Right lobe of liver (tissue), 6 donors: ENCODE measurements at regions not wholly inside any gene's neighbourhood (a gene's known extent, or its start where the extent isn't known, plus 50 kb on each side); places are given as distances from the start of the nearest gene placed in this dataset.

Source experiments
- ATAC-seq, 4 donors: fragments of 200-7000 bp; cut with Tn5 transposase; one replicate each; pipeline ENCODE4 v1.9.1; 2020; ENCODE audit warnings: mild to moderate bottlenecking in 4 of 4, moderate library complexity in 4 of 4
- DNase-seq, 3 donors: peaks; one replicate each; pipeline ENCODE4 v3.0.0-alpha.2; 2020
- H3K27ac ChIP-seq, 3 donors: fragments of 200-600 bp; one replicate each; pipeline ENCODE4 v1.8.0; 2022
- H3K27me3 ChIP-seq, 2 donors: fragments of 200-600 bp; one replicate each; pipeline ENCODE4 v1.8.0; 2022
- H3K36me3 ChIP-seq, 4 donors: fragments of 200-600 bp; sonication (generic) in 1 of 4; one replicate each; pipeline versions ENCODE4 v1.5.1 to v1.8.0; 2017 to 2022; ENCODE audit warnings: control low read depth in 1 of 4
- H3K4me1 ChIP-seq, 4 donors: fragments of 200-600 bp; sonication (generic) in 1 of 4; one replicate each; pipeline versions ENCODE4 v1.5.1 to v1.8.0; 2017 to 2022; ENCODE audit warnings: control low read depth in 1 of 4
- H3K4me3 ChIP-seq, 3 donors: fragments of 200-600 bp; one replicate each; pipeline ENCODE4 v1.8.0; 2022
- H3K9me3 ChIP-seq, 4 donors: fragments of 200-600 bp; sonication (generic) in 1 of 4; one replicate each; pipeline versions ENCODE4 v1.5.1 to v1.8.0; 2017 to 2022; ENCODE audit warnings: control low read depth in 1 of 4
- POLR2A ChIP-seq: fragments of 450-650 bp; IDR thresholded peaks from one replicate; pipeline ENCODE4 v1.6.1; 2017; ENCODE audit warnings: antibody characterized with exemption, mild to moderate bottlenecking
- WGBS: methylation state at CpG from one replicate; pipeline ENCODE4 v1.1.6; 2018; ENCODE audit warnings: low coverage, low lambda C conversion rate; ENCODE audit not compliant: insufficient coverage; ENCODE audit errors: missing lambda C conversion rate; 5-methylcytosine and 5-hydroxymethylcytosine counted together
- intact Hi-C, 2 donors: fragments of 100-400 bp; cut with DNase I; formaldehyde crosslinking; loops; one replicate each; pipeline versions ENCODE4 v1.11.2 to v1.14.1; 2022
- TF ChIP-seq, protein P1 (sequence below), 4 donors: fragments of 200-600 bp in 3 of 4; fragments of 450-650 bp in 1 of 4; IDR thresholded peaks; one replicate each; pipeline versions ENCODE4 v1.5.1 to v1.8.0; 2016 to 2022; ENCODE audit warnings: antibody characterized with exemption in 4 of 4, mild to moderate bottlenecking in 2 of 4
- donor health status: DM: no; HTN: yes; CAD: no.
- donor health status: DM: no; HTN: no; CAD: no.
- donor health status: DM: no; HTN: no; CAD: no.
- donor health status: DM: no; HTN: yes; CAD: no.
- donor health status: DM: no; HTN: yes; CAD: no.

DNA sequence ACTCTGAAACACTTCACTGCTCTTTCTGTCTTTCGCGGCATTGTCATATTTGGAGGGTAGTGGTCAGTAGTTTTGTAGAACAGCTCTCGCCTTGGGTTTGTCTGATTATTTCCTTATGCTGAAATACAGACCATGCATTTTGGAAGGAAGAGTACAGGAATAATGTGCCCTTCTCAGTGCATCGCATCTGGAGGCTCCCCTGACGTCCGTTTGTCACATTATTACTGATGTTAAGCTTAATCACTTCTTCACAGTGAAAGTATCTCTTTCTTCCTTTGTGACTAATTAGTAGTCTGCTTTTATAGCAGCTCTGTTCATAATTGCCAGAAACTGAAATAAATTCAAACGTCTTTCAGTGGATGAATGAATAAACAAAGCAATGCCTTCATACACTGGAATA lies 85.7 kb upstream of the CXADR start:
- Histone ChIP-seq H3K27me3 (no peaks in the 10 kb centered on the region), H3K9me3 (no peaks in the 10 kb centered on the region), H3K27ac (no peak overlapping the region), H3K36me3 (no peaks in the 10 kb centered on the region), H3K4me3 (no peak overlapping the region), H3K4me1 (no peaks in the 10 kb centered on the region)
- ATAC-seq (no peak), DNase-seq (no peak)
- 74% methylated on average over 7 of the region's 7 CpGs for WGBS
- intact Hi-C loops: no loop called here
- TF ChIP-seq POLR2A: no peak
- TF ChIP-seq, protein P1, sequence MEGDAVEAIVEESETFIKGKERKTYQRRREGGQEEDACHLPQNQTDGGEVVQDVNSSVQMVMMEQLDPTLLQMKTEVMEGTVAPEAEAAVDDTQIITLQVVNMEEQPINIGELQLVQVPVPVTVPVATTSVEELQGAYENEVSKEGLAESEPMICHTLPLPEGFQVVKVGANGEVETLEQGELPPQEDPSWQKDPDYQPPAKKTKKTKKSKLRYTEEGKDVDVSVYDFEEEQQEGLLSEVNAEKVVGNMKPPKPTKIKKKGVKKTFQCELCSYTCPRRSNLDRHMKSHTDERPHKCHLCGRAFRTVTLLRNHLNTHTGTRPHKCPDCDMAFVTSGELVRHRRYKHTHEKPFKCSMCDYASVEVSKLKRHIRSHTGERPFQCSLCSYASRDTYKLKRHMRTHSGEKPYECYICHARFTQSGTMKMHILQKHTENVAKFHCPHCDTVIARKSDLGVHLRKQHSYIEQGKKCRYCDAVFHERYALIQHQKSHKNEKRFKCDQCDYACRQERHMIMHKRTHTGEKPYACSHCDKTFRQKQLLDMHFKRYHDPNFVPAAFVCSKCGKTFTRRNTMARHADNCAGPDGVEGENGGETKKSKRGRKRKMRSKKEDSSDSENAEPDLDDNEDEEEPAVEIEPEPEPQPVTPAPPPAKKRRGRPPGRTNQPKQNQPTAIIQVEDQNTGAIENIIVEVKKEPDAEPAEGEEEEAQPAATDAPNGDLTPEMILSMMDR (IDR thresholded peaks at IDR 0.05): no peak

DNA sequence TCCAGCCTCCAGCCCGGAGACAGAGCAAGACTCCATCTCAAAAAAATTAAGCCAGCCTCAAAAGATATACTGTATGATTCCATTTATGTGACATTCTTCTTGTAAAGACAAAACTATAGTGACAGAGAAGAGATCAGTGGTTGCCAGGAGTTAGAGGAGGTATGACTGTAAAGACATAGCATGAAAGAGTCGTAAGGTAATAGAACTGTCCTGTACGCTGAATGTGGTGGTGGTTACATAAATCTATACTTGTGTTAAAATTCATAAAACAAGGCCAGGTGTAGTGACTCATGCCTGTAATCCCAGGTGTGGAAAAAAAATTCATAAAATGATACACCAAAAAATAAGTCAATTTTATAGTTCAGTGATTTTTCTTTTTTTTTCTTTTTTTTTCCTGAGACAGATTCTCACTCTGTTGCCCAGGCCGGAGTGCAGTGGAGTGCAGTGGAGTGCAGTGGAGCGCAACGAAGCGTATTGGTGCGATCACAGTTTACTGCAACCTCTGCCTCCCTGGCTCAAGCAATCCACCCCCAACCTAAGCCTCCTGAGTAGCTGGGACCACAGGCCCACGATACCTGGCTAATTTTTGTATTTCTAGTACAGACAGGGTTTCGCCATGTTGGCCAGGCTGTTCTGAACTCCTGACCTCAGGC lies 84.9 kb upstream of the CXADR start:
- no peaks in the 10 kb centered on the region for H3K9me3 ChIP-seq
- TF ChIP-seq, protein P1 (IDR thresholded peaks at IDR 0.05): no peak
- no peak for TF ChIP-seq POLR2A
- H3K4me1 ChIP-seq: no peaks in the 10 kb centered on the region
- 77% methylated on average over 9 of the region's 10 CpGs for WGBS
- ATAC-seq: no peak
- intact Hi-C loops: no loop called here
- no peaks in the 10 kb centered on the region for H3K36me3 ChIP-seq
- H3K27ac ChIP-seq: no peak overlapping the region
- DNase-seq: no peak
- no peaks in the 10 kb centered on the region for H3K27me3 ChIP-seq
- H3K4me3 ChIP-seq: no peak overlapping the region

DNA sequence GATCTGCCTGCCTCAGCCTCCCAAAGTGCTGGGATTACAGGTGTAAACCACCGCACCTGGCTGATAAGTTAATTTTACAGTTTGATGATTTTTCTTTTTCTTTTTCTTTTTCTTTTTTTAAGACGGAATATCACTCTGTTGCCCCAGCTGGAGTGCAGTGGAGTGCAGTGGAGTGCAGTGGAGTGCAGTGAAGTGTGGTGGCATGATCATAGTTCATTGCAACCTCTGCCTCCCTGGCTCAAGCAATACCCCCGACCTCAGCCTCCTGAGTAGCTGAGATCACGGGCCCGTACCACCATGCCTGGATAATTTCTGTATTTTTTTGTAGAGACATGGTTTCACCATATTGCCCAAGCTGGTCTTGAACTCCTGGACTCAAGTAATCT lies 84.4 kb upstream of the CXADR start:
- H3K4me3 ChIP-seq: no peak overlapping the region
- no peak overlapping the region for H3K27ac ChIP-seq
- no peak for ATAC-seq
- TF ChIP-seq, protein P1 (IDR thresholded peaks at IDR 0.05): no peak
- TF ChIP-seq POLR2A: no peak
- no peak for DNase-seq
- H3K36me3 ChIP-seq: no peaks in the 10 kb centered on the region
- no peaks in the 10 kb centered on the region for H3K4me1 ChIP-seq
- H3K27me3 ChIP-seq: no peaks in the 10 kb centered on the region
- 87% methylated on average over 5 of the region's 5 CpGs for WGBS
- H3K9me3 ChIP-seq: no peaks in the 10 kb centered on the region
- intact Hi-C loops: no loop called here

DNA sequence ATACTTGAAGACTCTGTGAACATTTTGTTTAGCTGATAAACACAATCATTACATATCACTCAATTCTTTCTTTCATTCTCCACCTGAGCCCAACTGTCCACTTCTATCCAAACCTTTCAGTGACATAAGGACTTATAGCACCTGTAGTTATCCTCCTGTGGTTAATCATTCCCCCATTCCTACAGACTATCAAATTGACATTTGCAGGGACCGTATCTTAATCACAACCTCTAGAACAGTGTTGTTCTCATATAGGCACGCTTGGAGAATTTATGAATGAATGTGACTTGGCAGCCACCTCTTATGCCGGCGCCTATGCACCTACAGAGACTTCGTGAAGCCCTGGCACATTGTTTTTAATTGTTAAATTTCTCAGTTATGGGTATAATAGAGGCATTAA lies 83.9 kb upstream of the CXADR start:
- 92% methylated on average over 5 of the region's 5 CpGs for WGBS
- H3K27me3 ChIP-seq: no peaks in the 10 kb centered on the region
- no peak for ATAC-seq
- H3K4me1 ChIP-seq: no peaks in the 10 kb centered on the region
- no peaks in the 10 kb centered on the region for H3K36me3 ChIP-seq
- no peak for DNase-seq
- H3K9me3 ChIP-seq: no peaks in the 10 kb centered on the region
- H3K4me3 ChIP-seq: no peak overlapping the region
- intact Hi-C loops: no loop called here
- no peak overlapping the region for H3K27ac ChIP-seq
- no peak for TF ChIP-seq POLR2A
- TF ChIP-seq, protein P1 (IDR thresholded peaks at IDR 0.05): no peak

DNA sequence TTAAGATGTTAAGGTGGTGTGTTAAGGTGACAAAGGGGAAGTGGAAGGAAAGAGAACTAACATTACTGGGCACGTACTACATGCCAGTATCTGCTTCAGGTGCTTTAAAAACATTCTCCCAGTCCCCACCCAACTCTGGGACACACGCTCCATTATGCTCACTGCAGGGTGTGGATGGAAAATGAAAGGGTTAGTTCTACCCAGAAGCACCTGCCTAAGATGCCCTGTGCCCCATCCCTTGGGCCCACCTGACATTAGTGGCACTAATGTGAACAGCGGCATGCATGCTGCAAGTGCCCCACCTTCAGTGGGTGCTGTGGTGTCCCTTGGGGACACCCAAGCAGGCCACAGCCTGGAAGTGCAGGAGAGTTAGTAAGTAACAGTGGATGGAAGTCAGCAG lies 82.9 kb upstream of the CXADR start:
- Histone ChIP-seq H3K4me1 (no peaks in the 10 kb centered on the region), H3K36me3 (no peaks in the 10 kb centered on the region), H3K9me3 (no peaks in the 10 kb centered on the region), H3K27me3 (no peaks in the 10 kb centered on the region), H3K27ac (no peak overlapping the region), H3K4me3 (no peak overlapping the region)
- DNase-seq (no peak), ATAC-seq (no peak)
- WGBS: 78% methylated on average over 2 of the region's 3 CpGs
- intact Hi-C loops: no loop called here
- TF ChIP-seq POLR2A: no peak
- TF ChIP-seq, protein P1 (IDR thresholded peaks at IDR 0.05): no peak
